Esophagus (tissue), 2 donors: ENCODE measurements at regions not wholly inside any gene's neighbourhood (a gene's known extent, or its start where the extent isn't known, plus 50 kb on each side); places are given as distances from the start of the nearest gene placed in this dataset.
"Not testable (repeated sequence)": the region's sequence is repeated elsewhere in the genome, so short reads cannot be mapped to it uniquely, and the experiment has no call there.

Experiments used
- H3K27ac ChIP-seq, 2 donors: one replicate each; pipeline ENCODE4 v1.5.1; 2013; ENCODE audit warnings: low read depth in 2 of 2, mild to moderate bottlenecking in 2 of 2, inconsistent platforms in 1 of 2, low read length in 1 of 2, moderate library complexity in 1 of 2
- H3K27me3 ChIP-seq, 2 donors: one replicate each; pipeline ENCODE4 v1.6.1; 2013; ENCODE audit warnings: low read length in 2 of 2, control low read depth in 1 of 2, mild to moderate bottlenecking in 1 of 2; ENCODE audit not compliant: insufficient read depth in 2 of 2, control insufficient read depth in 1 of 2
- H3K36me3 ChIP-seq, 2 donors: one replicate each; pipeline ENCODE4 v1.6.1; 2013; ENCODE audit warnings: low read length in 1 of 2; ENCODE audit not compliant: control insufficient read depth in 2 of 2, insufficient read depth in 2 of 2
- H3K4me1 ChIP-seq, 2 donors: one replicate each; pipeline ENCODE4 v1.6.1; 2013; ENCODE audit warnings: low read length in 1 of 2; ENCODE audit not compliant: control insufficient read depth in 2 of 2, insufficient read depth in 2 of 2
- H3K4me3 ChIP-seq, 2 donors: one replicate each; pipeline ENCODE4 v1.5.1; 2013; ENCODE audit warnings: low read length in 2 of 2, mild to moderate bottlenecking in 2 of 2, low read depth in 1 of 2, moderate library complexity in 1 of 2
- H3K9me3 ChIP-seq, 2 donors: one replicate each; pipeline ENCODE4 v1.6.1; 2013; ENCODE audit warnings: mild to moderate bottlenecking in 2 of 2, low read depth in 1 of 2, low read length in 1 of 2, moderate library complexity in 1 of 2; ENCODE audit not compliant: control insufficient read depth in 2 of 2, insufficient read depth in 1 of 2
- WGBS, 2 donors: extraction: QIAGEN DNeasy Blood & Tissue Kit; methylation state at CpG; one replicate each; pipeline ENCODE4 v1.1.7; 2013; 5-methylcytosine and 5-hydroxymethylcytosine counted together
- donor health status: healthy with polysubstance abuse.
- donor health status: Bipolar disorder and iron deficiency.

- 73 to 78% methylated on average over 2 of the region's 2 CpGs for WGBS, 2 donors
- H3K4me1 ChIP-seq, H3K9me3 ChIP-seq, H3K27me3 ChIP-seq, H3K4me3 ChIP-seq, H3K36me3 ChIP-seq, H3K27ac ChIP-seq: not testable (repeated sequence)
Measured at GRCh38 chr6:12641785-12642184, 74.8 kb upstream of the PHACTR1 start.

DNA sequence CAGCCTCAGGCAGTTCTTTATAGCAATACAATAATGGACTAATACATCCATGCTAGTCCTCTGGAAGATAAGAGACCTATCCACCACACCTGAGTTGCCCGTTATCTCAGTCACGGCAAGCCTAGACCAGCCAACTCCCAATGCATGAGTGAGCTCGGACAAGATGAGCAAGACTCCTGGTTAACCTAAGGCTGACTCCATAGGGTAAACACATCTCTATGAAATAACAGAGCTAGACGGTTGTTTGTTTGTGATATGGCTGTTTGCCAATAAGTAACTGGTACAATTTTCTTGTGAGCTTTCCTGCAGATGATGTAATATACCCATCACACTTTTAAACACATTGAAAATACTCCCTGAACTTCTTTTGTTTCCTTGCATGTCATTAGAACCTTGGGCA is 70.6 kb upstream of the PHACTR1 start:
- no peaks in the 10 kb centered on the region for H3K4me1 ChIP-seq
- H3K9me3 ChIP-seq, result no peaks in the 10 kb centered on the region
- WGBS, 2 donors, result 44 to 48% methylated on average over 4 of the region's 4 CpGs
- no peak overlapping the region for H3K4me3 ChIP-seq
- no peak overlapping the region for H3K27ac ChIP-seq
- no peaks in the 10 kb centered on the region for H3K27me3 ChIP-seq
- H3K36me3 ChIP-seq, result no peaks in the 10 kb centered on the region

DNA sequence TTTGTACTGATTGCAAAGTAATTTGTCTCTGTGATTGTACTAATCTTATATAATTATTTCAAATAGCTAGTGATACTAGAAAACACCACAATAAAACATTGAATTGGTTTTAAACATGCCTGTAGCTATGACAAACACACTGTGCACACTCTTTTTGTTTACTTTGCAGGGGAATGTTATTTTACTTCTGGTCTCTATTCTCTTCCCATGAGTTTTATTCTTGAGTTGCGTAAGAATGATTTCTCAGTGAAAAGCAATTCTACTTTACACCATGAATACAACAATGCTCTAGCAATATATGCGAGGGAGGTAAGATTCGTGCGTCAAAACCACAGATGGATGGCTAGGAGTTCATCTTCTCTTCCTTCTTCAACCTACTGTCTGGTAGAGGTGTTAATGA is 68.4 kb upstream of the PHACTR1 start:
- no peaks in the 10 kb centered on the region for H3K4me1 ChIP-seq
- no peaks in the 10 kb centered on the region for H3K36me3 ChIP-seq
- no peaks in the 10 kb centered on the region for H3K27me3 ChIP-seq
- H3K9me3 ChIP-seq, result no peaks in the 10 kb centered on the region
- no peak overlapping the region for H3K4me3 ChIP-seq
- 80 to 88% methylated on average over 4 of the region's 4 CpGs for WGBS, 2 donors
- no peak overlapping the region for H3K27ac ChIP-seq

DNA sequence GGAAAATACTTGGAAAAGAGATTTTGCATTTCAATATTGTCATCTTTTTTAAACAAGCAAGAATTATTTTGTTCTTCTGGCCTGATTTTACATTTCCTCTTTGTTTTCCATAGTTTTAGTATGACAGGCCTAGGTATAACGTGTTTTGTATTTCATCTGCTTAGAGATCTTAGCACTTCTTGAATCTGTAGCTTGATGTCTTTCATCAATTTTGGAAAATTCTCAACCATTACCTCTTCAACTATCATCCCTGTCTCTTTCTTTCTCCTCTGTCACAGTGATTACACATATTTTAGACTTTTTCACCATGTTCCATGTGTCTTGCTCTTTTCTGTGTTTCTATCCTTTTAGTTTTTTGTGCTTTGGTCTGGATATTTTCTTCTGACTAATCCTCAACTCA is 67.2 kb upstream of the PHACTR1 start:
- no peak overlapping the region for H3K27ac ChIP-seq
- H3K4me3 ChIP-seq, result no peak overlapping the region
- no peaks in the 10 kb centered on the region for H3K27me3 ChIP-seq
- no peaks in the 10 kb centered on the region for H3K36me3 ChIP-seq
- H3K9me3 ChIP-seq, result no peaks in the 10 kb centered on the region
- WGBS, 2 donors, result 89 to 91% methylated on average over 1 of the region's 1 CpG
- no peaks in the 10 kb centered on the region for H3K4me1 ChIP-seq

GRCh38 chr6:12653486-12653885 is 63.1 kb upstream of the PHACTR1 start:
- 56 to 65% methylated on average over 5 of the region's 5 CpGs for WGBS, 2 donors
- Histone ChIP-seq H3K4me1 (no peaks in the 10 kb centered on the region), H3K36me3 (no peaks in the 10 kb centered on the region), H3K9me3 (no peaks in the 10 kb centered on the region), H3K27me3 (no peaks in the 10 kb centered on the region), H3K4me3 (no peak overlapping the region), H3K27ac (no peak overlapping the region)

DNA sequence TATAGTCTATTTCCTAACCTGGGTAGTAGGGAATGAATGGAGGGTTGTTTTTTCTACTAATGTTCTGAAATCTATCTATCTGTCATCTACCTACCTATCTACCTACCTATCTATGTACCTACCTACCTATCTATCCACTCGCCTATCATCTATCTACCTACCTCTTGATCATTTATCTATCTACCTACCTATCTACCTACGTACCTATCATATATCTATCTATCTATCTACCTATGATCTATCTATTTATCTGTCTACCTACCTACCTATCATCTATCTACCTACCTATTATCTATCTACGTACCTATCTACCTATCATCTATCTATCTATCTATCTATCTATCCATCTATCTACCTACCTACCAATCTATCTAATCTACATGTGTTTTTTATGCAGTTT is 62.5 kb upstream of the PHACTR1 start:
- H3K27me3 ChIP-seq, result no peaks in the 10 kb centered on the region
- no peaks in the 10 kb centered on the region for H3K4me1 ChIP-seq
- H3K36me3 ChIP-seq, result no peaks in the 10 kb centered on the region
- 73 to 75% methylated on average over 3 of the region's 3 CpGs for WGBS, 2 donors
- no peaks in the 10 kb centered on the region for H3K9me3 ChIP-seq
- no peak overlapping the region for H3K27ac ChIP-seq
- H3K4me3 ChIP-seq, result no peak overlapping the region

DNA sequence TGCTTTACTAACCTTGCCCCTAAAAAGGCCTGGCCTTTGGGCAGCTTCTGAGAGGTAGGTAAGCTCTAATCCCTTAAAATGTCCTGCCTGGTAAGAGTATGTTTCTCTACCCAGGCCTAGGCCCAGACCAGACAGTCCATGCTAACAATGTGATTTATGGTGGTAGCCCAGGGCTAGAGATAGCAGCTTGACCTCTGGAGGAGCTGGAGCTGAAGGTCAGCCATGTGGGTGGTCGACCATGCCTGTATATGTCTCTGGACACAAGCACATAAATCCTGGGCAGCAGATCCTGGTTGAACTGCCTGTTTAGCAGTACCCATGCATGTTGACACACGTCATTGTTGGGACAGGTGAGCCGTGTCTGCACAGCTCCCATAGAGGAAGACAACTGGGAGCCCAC is 62.1 kb upstream of the PHACTR1 start:
- whole genome bisulfite sequencing, 2 donors, result 39 to 41% methylated on average over 3 of the region's 3 CpGs
- H3K27ac ChIP-seq, result no peak overlapping the region
- no peaks in the 10 kb centered on the region for H3K4me1 ChIP-seq
- H3K27me3 ChIP-seq, result no peaks in the 10 kb centered on the region
- H3K4me3 ChIP-seq, result no peak overlapping the region
- no peaks in the 10 kb centered on the region for H3K9me3 ChIP-seq
- H3K36me3 ChIP-seq, result no peaks in the 10 kb centered on the region

GRCh38 chr6:12656906-12657305 is 59.7 kb upstream of the PHACTR1 start:
- 50 to 51% methylated on average over 3 of the region's 3 CpGs for WGBS, 2 donors
- Histone ChIP-seq H3K4me1 (no peaks in the 10 kb centered on the region), H3K4me3 (no peak overlapping the region), H3K27me3 (no peaks in the 10 kb centered on the region), H3K27ac (no peak overlapping the region), H3K9me3 (no peaks in the 10 kb centered on the region), H3K36me3 (no peaks in the 10 kb centered on the region)

DNA sequence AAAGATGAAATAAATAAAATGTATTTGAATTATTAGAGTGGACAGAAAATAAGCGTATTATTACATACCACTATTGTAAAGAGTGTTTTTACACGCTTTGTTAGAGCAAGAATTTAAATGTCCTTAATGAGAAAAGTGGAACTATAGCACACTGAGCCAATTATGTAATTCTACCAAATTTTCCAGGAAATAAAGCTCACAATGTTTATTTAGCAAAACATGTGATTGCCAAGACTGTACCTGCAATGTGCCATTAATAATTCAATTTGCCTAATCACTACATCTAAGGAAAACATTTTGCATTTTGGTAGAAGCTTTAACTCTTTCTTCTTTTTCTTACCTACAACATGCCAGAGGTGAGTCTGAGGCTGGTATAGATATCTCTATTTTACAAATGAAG is 58.7 kb upstream of the PHACTR1 start:
- no peaks in the 10 kb centered on the region for H3K4me1 ChIP-seq
- no peak overlapping the region for H3K27ac ChIP-seq
- H3K9me3 ChIP-seq, result no peaks in the 10 kb centered on the region
- no peaks in the 10 kb centered on the region for H3K27me3 ChIP-seq
- H3K36me3 ChIP-seq, result no peaks in the 10 kb centered on the region
- 69 to 71% methylated on average over 2 of the region's 2 CpGs for whole genome bisulfite sequencing, 2 donors
- H3K4me3 ChIP-seq, result no peak overlapping the region

DNA sequence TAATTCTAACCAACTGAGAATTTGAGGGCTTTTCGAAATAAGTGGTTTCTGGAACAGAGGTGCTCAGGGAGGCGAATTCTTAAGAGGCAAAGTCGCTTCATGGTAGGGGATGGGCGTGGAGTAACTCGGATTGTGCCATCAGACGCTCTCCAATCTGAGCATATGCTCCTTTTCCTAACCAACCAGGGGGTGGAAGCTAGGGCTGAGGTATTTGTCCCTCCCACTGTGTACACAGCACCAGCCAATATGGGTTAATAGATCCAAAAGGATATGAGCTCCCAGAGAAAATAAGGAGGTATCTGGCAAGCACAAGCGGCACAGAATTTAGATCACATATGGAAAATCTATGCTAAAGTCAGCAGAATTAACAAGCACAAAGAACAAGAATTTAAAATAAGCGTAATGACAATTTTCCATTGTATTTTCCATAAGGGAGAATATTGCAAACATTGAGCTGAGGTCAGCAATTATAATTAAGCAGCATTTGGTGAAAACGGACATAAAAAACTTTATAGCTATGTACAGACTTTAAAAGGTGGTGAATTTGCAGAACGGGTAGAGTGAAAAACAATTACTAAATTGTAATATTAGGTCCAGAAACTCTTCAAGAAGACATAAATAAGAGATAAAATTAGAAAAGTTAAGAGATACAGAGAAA is 55.0 kb upstream of the PHACTR1 start:
- Histone ChIP-seq H3K9me3 (no peaks in the 10 kb centered on the region), H3K4me3 (no peak overlapping the region), H3K27me3 (peaks cover 0 to 2% of the 10 kb centered on the region in 2 donors), H3K27ac (no peak overlapping the region), H3K36me3 (no peaks in the 10 kb centered on the region), H3K4me1 (no peaks in the 10 kb centered on the region)
- WGBS, 2 donors, result 84 to 88% methylated on average over 10 of the region's 10 CpGs
